HepG2 (cell line): ENCODE measurements at regions not wholly inside any gene's neighbourhood (a gene's known extent, or its start where the extent isn't known, plus 50 kb on each side); places are given as distances from the start of the nearest gene placed in this dataset.

Experiments used
- ATAC-seq: fragments of 200-7000 bp; cut with Tn5 transposase; 3 replicates; pipeline ENCODE4 v1.9.1; 2020; ENCODE audit warnings: mild to moderate bottlenecking, moderate library complexity
- BruUV-seq: library from RNA; stranded (reverse); fragments of 400-500 nt; replicated peaks from 2 replicates; lab custom pipeline; 2021; lab: Mats Ljungman, UMichigan
- CTCF ChIA-PET: fragments of 300-600 bp; formaldehyde crosslinking; extraction: SDS; loops from one replicate; lab custom pipeline; 2021; ENCODE audit warnings: low total read pairs, inconsistent platforms, low intra/inter-chr PET ratio; lab: Yijun Ruan, JAX
- POLR2A ChIA-PET: fragments of 350-600 bp; sonication (Branson Sonifier 250); formaldehyde crosslinking; loops from one replicate; lab custom pipeline; 2020; ENCODE audit warnings: antibody characterized with exemption, inconsistent platforms; lab: Yijun Ruan, JAX
- DNase-seq: peaks from one replicate; pipeline ENCODE4 v3.0.0-alpha.2; 2015; ENCODE audit warnings: low spot score
- FAIRE-seq: peaks from 3 replicates; lab custom pipeline; 2011; peaks lifted over from hg19 to GRCh38; lab: Jason Lieb, UNC
- H2AFZ ChIP-seq: one replicate; pipeline ENCODE4 v1.6.1; 2011; ENCODE audit warnings: low read length, inconsistent platforms
- H3K27ac ChIP-seq: fragments of 300-600 bp; 3 replicates; pipeline ENCODE4 v1.8.0; 2011; ENCODE audit warnings: mixed run types, mild to moderate bottlenecking, mixed read lengths, low read length, inconsistent platforms; ENCODE audit not compliant: insufficient read depth; ENCODE audit errors: extremely low read length
- H3K27me3 ChIP-seq, 2 experiments: fragments of 200-600 bp in 1 of 2; 2 replicates in 1 of 2; 3 replicates in 1 of 2; pipeline versions ENCODE4 v1.6.0 to v1.8.0; 2011; ENCODE audit warnings: low read length in 2 of 2, mild to moderate bottlenecking in 2 of 2, moderate library complexity in 2 of 2, inconsistent platforms in 1 of 2; ENCODE audit not compliant: insufficient read depth in 2 of 2, control insufficient read depth in 1 of 2
- H3K36me3 ChIP-seq, 2 experiments: fragments of 200-600 bp in 1 of 2; replicated peaks in 1 of 2; 2 replicates in 1 of 2; 3 replicates in 1 of 2; pipeline versions ENCODE4 v1.5.1 to v1.8.0; 2011; ENCODE audit warnings: low read length in 2 of 2, inconsistent platforms in 1 of 2; ENCODE audit not compliant: insufficient read depth in 2 of 2, control insufficient read depth in 1 of 2
- H3K4me1 ChIP-seq: 2 replicates; pipeline ENCODE4 v1.5.1; 2012; ENCODE audit warnings: low read length, inconsistent platforms; ENCODE audit not compliant: insufficient read depth
- H3K4me2 ChIP-seq: 2 replicates; pipeline ENCODE4 v1.6.0; 2011; ENCODE audit warnings: low read depth, low read length, inconsistent platforms
- H3K4me3 ChIP-seq, 3 experiments: fragments of 200-600 bp in 1 of 3; sonication (generic), shearing (Covaris generic) in 1 of 3; replicated peaks in 1 of 3; 2 replicates each; pipeline ENCODE4 v1.5.1; 2011 to 2016; ENCODE audit warnings: low read length in 3 of 3, inconsistent platforms in 2 of 3, low read depth in 2 of 3, mild to moderate bottlenecking in 2 of 3, control low read depth in 1 of 3, mixed read lengths in 1 of 3; ENCODE audit not compliant: insufficient read depth in 1 of 3
- H3K79me2 ChIP-seq: one replicate; pipeline ENCODE4 v1.6.1; 2011; ENCODE audit warnings: low read length, inconsistent platforms; ENCODE audit not compliant: insufficient read depth
- H3K9ac ChIP-seq: 2 replicates; pipeline ENCODE4 v1.6.0; 2011; ENCODE audit warnings: mild to moderate bottlenecking, low read depth, low read length, inconsistent platforms; ENCODE audit not compliant: insufficient read depth
- H3K9me3 ChIP-seq: 2 replicates; pipeline ENCODE4 v1.5.1; 2012; ENCODE audit warnings: mild to moderate bottlenecking, low read length
- H4K20me1 ChIP-seq: 2 replicates; pipeline ENCODE4 v1.6.0; 2011; ENCODE audit warnings: inconsistent platforms, mild to moderate bottlenecking, low read length, moderate library complexity; ENCODE audit not compliant: insufficient read depth
- ATF7 ChIP-seq, 2 experiments: fragments of 450-650 bp in 1 of 2; sonication (generic) in 1 of 2; formaldehyde crosslinking in 1 of 2; IDR thresholded peaks; 2 replicates each; pipeline versions ENCODE4 v1.4.0 to v1.6.1; 2016 to 2020; ENCODE audit warnings: antibody characterized with exemption in 1 of 2, mild to moderate bottlenecking in 1 of 2, missing genetic modification reagents in 1 of 2
- HDAC1 ChIP-seq: sonication (generic); formaldehyde crosslinking; IDR thresholded peaks from 2 replicates; pipeline ENCODE4 v1.5.1; 2020; ENCODE audit warnings: mild to moderate bottlenecking, missing genetic modification reagents
- MTA3 ChIP-seq: sonication (generic); formaldehyde crosslinking; IDR thresholded peaks from 2 replicates; pipeline ENCODE4 v1.4.0; 2020; ENCODE audit warnings: missing genetic modification reagents
- ZNF232 ChIP-seq: sonication (generic); formaldehyde crosslinking; IDR thresholded peaks from 2 replicates; pipeline ENCODE4 v1.4.0; 2020; ENCODE audit warnings: missing genetic modification reagents, borderline replicate concordance
- ZNF567 ChIP-seq: sonication (generic); formaldehyde crosslinking; IDR thresholded peaks from 2 replicates; pipeline ENCODE4 v1.8.1; 2023; ENCODE audit warnings: mild to moderate bottlenecking, missing genetic modification reagents, borderline replicate concordance
- ZNF747 ChIP-seq: sonication (generic); formaldehyde crosslinking; IDR thresholded peaks from 2 replicates; pipeline ENCODE4 v1.8.1; 2023; ENCODE audit warnings: missing genetic modification reagents, mild to moderate bottlenecking, borderline replicate concordance
- WGBS: methylation state at CpG from one replicate; pipeline ENCODE4 v1.1.6; 2017; ENCODE audit warnings: low lambda C conversion rate; 5-methylcytosine and 5-hydroxymethylcytosine counted together
- in situ Hi-C: cut with HindIII; loops from 2 replicates; pipeline ENCODE4 v1.10.0; 2017; ENCODE audit warnings: low pct_unique_long_range_greater_than_20kb; ENCODE audit not compliant: extremely low pct_ligation_motif_present
- intact Hi-C: fragments of 100-400 bp; cut with micrococcal nuclease; formaldehyde crosslinking; loops from one replicate; pipeline ENCODE4 v1.10.0; 2022; ENCODE audit not compliant: unreplicated experiment
- TF ChIP-seq, protein P1 (sequence below): sonication (generic); formaldehyde crosslinking; IDR thresholded peaks from 2 replicates; pipeline ENCODE4 v1.8.1; 2023; ENCODE audit warnings: missing genetic modification reagents, inconsistent platforms, borderline replicate concordance

GRCh38 chr6:157741948-157742556 is 81.0 kb upstream of the SNX9 start (continued):
- TF ChIP-seq, protein P1, sequence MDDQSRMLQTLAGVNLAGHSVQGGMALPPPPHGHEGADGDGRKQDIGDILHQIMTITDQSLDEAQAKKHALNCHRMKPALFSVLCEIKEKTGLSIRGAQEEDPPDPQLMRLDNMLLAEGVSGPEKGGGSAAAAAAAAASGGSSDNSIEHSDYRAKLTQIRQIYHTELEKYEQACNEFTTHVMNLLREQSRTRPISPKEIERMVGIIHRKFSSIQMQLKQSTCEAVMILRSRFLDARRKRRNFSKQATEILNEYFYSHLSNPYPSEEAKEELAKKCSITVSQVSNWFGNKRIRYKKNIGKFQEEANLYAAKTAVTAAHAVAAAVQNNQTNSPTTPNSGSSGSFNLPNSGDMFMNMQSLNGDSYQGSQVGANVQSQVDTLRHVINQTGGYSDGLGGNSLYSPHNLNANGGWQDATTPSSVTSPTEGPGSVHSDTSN (CRISPR knock-in tag), result no peak
- no peak for TF ChIP-seq HDAC1 (CRISPR knock-in tag)

DNA sequence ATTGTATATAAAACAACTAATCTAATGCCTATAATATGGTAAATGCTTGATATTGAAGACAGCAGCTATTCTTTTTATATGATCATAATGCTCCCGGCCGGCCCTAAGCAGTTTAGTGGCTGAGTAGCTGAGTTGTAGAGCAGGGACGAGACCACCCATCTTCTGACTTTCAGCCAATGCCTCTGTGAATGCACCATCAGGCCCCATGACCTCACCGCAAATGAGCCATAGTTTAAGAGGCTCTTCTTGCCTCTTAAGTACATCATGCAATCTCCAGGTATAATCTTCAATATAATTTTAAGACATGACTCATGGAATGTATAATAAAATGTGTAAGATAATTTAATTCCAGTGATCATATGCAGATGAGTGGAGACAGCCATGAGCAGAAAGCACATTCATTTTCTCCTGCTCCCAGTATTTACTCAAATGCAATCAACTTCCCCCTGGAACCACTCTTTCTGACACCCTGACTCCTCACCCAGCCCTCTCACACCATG is 78.9 kb upstream of the SNX9 start:
- H3K36me3 ChIP-seq, result no peaks in the 10 kb centered on the region
- DNase-seq (no peak), ATAC-seq (no peak)
- in situ Hi-C loops (no loop called here), intact Hi-C loops (no loop called here)
- H3K27ac ChIP-seq, result no peak overlapping the region
- H3K9me3 ChIP-seq, result no peaks in the 10 kb centered on the region
- 43% methylated on average over 4 of the region's 4 CpGs for WGBS
- no peak overlapping the region for H2AFZ ChIP-seq
- CTCF ChIA-PET, result no interaction called here
- H3K79me2 ChIP-seq, result no peaks in the 10 kb centered on the region
- no TSS peak for BruUV-seq
- TF ChIP-seq ATF7 (IDR thresholded peaks at IDR 0.05) (no peak), ATF7 (CRISPR knock-in tag; IDR thresholded peaks at IDR 0.05) (no peak), MTA3 (CRISPR knock-in tag) (no peak), ZNF232 (CRISPR knock-in tag) (no peak), ZNF567 (CRISPR knock-in tag) (no peak), ZNF747 (no peak)
- TF ChIP-seq, all 625 proteins: peak for 0
- Histone ChIP-seq H3K9ac (no peak overlapping the region), H4K20me1 (no peaks in the 10 kb centered on the region), H3K4me2 (no peak overlapping the region), H3K27me3 (peaks cover 0 to 15% of the 10 kb centered on the region in 2 experiments; a peak in 2 of 5 replicates), H3K4me3 (no peak overlapping the region), H3K4me1 (no peaks in the 10 kb centered on the region)
- POLR2A ChIA-PET, result no interaction called here
- FAIRE-seq, result no peak
